ENCODE measurements at regions not wholly inside any gene's neighbourhood (a gene's known extent, or its start where the extent isn't known, plus 50 kb on each side); places are given as distances from the start of the nearest gene placed in this dataset.

- TF ChIP-seq CTCF (IDR thresholded peaks at IDR 0.05; ENCODE audit: unreplicated experiment) = no peak
- peaks cover 5% of the 10 kb centered on the region for H3K9me3 Mint-ChIP-seq (ENCODE audit: low read depth, unreplicated experiment)
- no peak overlapping the region for H3K27ac Mint-ChIP-seq (ENCODE audit: unreplicated experiment)
- intact Hi-C loops (cut with micrococcal nuclease; ENCODE audit: unreplicated experiment) = no loop called here
- no peak for DNase-seq
- no peaks in the 10 kb centered on the region for H3K36me3 Mint-ChIP-seq (ENCODE audit: insufficient read depth, unreplicated experiment)
- no peaks in the 10 kb centered on the region for H3K27me3 Mint-ChIP-seq (ENCODE audit: unreplicated experiment)
- BruUV-seq (replicated peaks) = no TSS peak
- no peaks in the 10 kb centered on the region for H3K4me1 Mint-ChIP-seq (ENCODE audit: low read depth, unreplicated experiment)
- CTCF ChIA-PET = no interaction called here
- H3K4me3 Mint-ChIP-seq (ENCODE audit: low read depth, unreplicated experiment) = no peak overlapping the region
Measured at GRCh38 chr3:144142151-144142840, 170.7 kb downstream of the DIPK2A start.

- Mint-ChIP-seq H3K4me3 (ENCODE audit: low read depth, unreplicated experiment) (no peak overlapping the region), H3K36me3 (ENCODE audit: insufficient read depth, unreplicated experiment) (no peaks in the 10 kb centered on the region), H3K27me3 (ENCODE audit: unreplicated experiment) (no peaks in the 10 kb centered on the region), H3K4me1 (ENCODE audit: low read depth, unreplicated experiment) (no peaks in the 10 kb centered on the region), H3K9me3 (ENCODE audit: low read depth, unreplicated experiment) (no peaks in the 10 kb centered on the region), H3K27ac (ENCODE audit: unreplicated experiment) (no peak overlapping the region)
- no TSS peak for BruUV-seq (replicated peaks)
- no peak for TF ChIP-seq CTCF (IDR thresholded peaks at IDR 0.05; ENCODE audit: unreplicated experiment)
- intact Hi-C loops (cut with micrococcal nuclease; ENCODE audit: unreplicated experiment) = no loop called here
- CTCF ChIA-PET = no interaction called here
- DNase-seq = no peak
Measured at GRCh38 chr3:144148356-144148755, 176.7 kb downstream of the DIPK2A start.

GRCh38 chr3:144151983-144152382 is 180.4 kb downstream of the DIPK2A start:
- no peaks in the 10 kb centered on the region for H3K36me3 Mint-ChIP-seq (ENCODE audit: insufficient read depth, unreplicated experiment)
- H3K4me1 Mint-ChIP-seq (ENCODE audit: low read depth, unreplicated experiment) = no peaks in the 10 kb centered on the region
- H3K27me3 Mint-ChIP-seq (ENCODE audit: unreplicated experiment) = no peaks in the 10 kb centered on the region
- CTCF ChIA-PET = no interaction called here
- no peak for DNase-seq
- H3K4me3 Mint-ChIP-seq (ENCODE audit: low read depth, unreplicated experiment) = no peak overlapping the region
- intact Hi-C loops (cut with micrococcal nuclease; ENCODE audit: unreplicated experiment) = no loop called here
- TF ChIP-seq CTCF (IDR thresholded peaks at IDR 0.05; ENCODE audit: unreplicated experiment) = no peak
- H3K27ac Mint-ChIP-seq (ENCODE audit: unreplicated experiment) = no peak overlapping the region
- no TSS peak for BruUV-seq (replicated peaks)
- peaks cover 2% of the 10 kb centered on the region for H3K9me3 Mint-ChIP-seq (ENCODE audit: low read depth, unreplicated experiment)

- Mint-ChIP-seq H3K36me3 (ENCODE audit: insufficient read depth, unreplicated experiment) (no peaks in the 10 kb centered on the region), H3K9me3 (ENCODE audit: low read depth, unreplicated experiment) (peaks cover 6% of the 10 kb centered on the region), H3K27me3 (ENCODE audit: unreplicated experiment) (no peaks in the 10 kb centered on the region), H3K4me3 (ENCODE audit: low read depth, unreplicated experiment) (no peak overlapping the region), H3K27ac (ENCODE audit: unreplicated experiment) (no peak overlapping the region), H3K4me1 (ENCODE audit: low read depth, unreplicated experiment) (no peaks in the 10 kb centered on the region)
- intact Hi-C loops (cut with micrococcal nuclease; ENCODE audit: unreplicated experiment) = no loop called here
- no TSS peak for BruUV-seq (replicated peaks)
- no peak for DNase-seq
- CTCF ChIA-PET = no interaction called here
- TF ChIP-seq CTCF (IDR thresholded peaks at IDR 0.05; ENCODE audit: unreplicated experiment) = no peak
Measured at GRCh38 chr3:144160627-144161026, 189.0 kb downstream of the DIPK2A start.

Data from Calu3 (cell line).